Panc1 (cell line): ENCODE measurements at regions not wholly inside any gene's neighbourhood (a gene's known extent, or its start where the extent isn't known, plus 50 kb on each side); places are given as distances from the start of the nearest gene placed in this dataset.

Experiments used
- CTCF ChIP-seq: fragments of 450-650 bp; IDR thresholded peaks from 2 replicates; pipeline ENCODE4 v1.5.1; 2017; ENCODE audit warnings: mild to moderate bottlenecking
- REST ChIP-seq, 2 experiments: IDR thresholded peaks; 2 replicates each; pipeline ENCODE4 v1.6.1; 2011 to 2012; ENCODE audit warnings: low read depth in 2 of 2, control low read depth in 1 of 2, low read length in 1 of 2, mild to moderate bottlenecking in 1 of 2, moderate library complexity in 1 of 2; ENCODE audit not compliant: insufficient read depth in 1 of 2
- SIN3A ChIP-seq: IDR thresholded peaks from 2 replicates; pipeline ENCODE4 v1.6.1; 2012; ENCODE audit warnings: low read depth, mild to moderate bottlenecking, low read length, moderate library complexity, borderline replicate concordance; ENCODE audit not compliant: insufficient read depth
- TCF7L2 ChIP-seq: IDR thresholded peaks from 2 replicates; pipeline ENCODE4 v1.6.1; 2011; ENCODE audit warnings: mild to moderate bottlenecking, low read depth, low read length, inconsistent platforms

GRCh38 chr5:84685121-84685894 is 300.6 kb upstream of the EDIL3 start:
- TF ChIP-seq CTCF, result no peak
- TF ChIP-seq TCF7L2, result no peak
- no peak for TF ChIP-seq REST (IDR thresholded peaks at IDR 0.05; ENCODE audit: insufficient read depth in 1 of 2, low read depth in 2 of 2, low read length in 1 of 2)
- no peak for TF ChIP-seq SIN3A
